Stimulated activated CD8-positive, alpha-beta memory T cell treated with anti-CD3 and anti-CD28 coated beads, Interleukin-15, amount 100 ng/mL, for 1 hour (primary cell): ENCODE measurements at regions not wholly inside any gene's neighbourhood (a gene's known extent, or its start where the extent isn't known, plus 50 kb on each side); places are given as distances from the start of the nearest gene placed in this dataset.

Experiments used
- DNase-seq: peaks from one replicate; pipeline ENCODE4 v3.0.0-alpha.2; 2020; ENCODE audit warnings: low read depth

GRCh38 chr19:30701178-30701577 is 329.0 kb downstream of the ZNF536 start:
- DNase-seq = no peak

- DNase-seq = no peak
Observed at GRCh38 chr19:30699871-30700280, 327.7 kb downstream of the ZNF536 start.

GRCh38 chr19:30696514-30696913 is 324.3 kb downstream of the ZNF536 start:
- no peak for DNase-seq

GRCh38 chr19:30695171-30695875 is 323.1 kb downstream of the ZNF536 start:
- no peak for DNase-seq

- DNase-seq = no peak
Observed at GRCh38 chr19:30694156-30694755, 322.1 kb downstream of the ZNF536 start.

GRCh38 chr19:30692879-30693503 is 320.8 kb downstream of the ZNF536 start:
- DNase-seq = no peak

GRCh38 chr19:30692181-30692811 is 320.1 kb downstream of the ZNF536 start:
- no peak for DNase-seq

- DNase-seq = no peak
Observed at GRCh38 chr19:30691819-30692166, 319.6 kb downstream of the ZNF536 start.

- no peak for DNase-seq
Observed at GRCh38 chr19:30690935-30691818, 319.0 kb downstream of the ZNF536 start.

GRCh38 chr19:30690525-30690924 is 318.3 kb downstream of the ZNF536 start:
- no peak for DNase-seq

- DNase-seq = no peak
Observed at GRCh38 chr19:30689474-30689873, 317.3 kb downstream of the ZNF536 start.

- DNase-seq = no peak
Observed at GRCh38 chr19:30688696-30689095, 316.5 kb downstream of the ZNF536 start.

GRCh38 chr19:30686826-30687566 is 314.8 kb downstream of the ZNF536 start:
- no peak for DNase-seq

- DNase-seq = no peak
Observed at GRCh38 chr19:30686176-30686820, 314.1 kb downstream of the ZNF536 start.

GRCh38 chr19:30685426-30686000 is 313.3 kb downstream of the ZNF536 start:
- no peak for DNase-seq

GRCh38 chr19:30684613-30685012 is 312.4 kb downstream of the ZNF536 start:
- no peak for DNase-seq

GRCh38 chr19:30682999-30683536 is 310.9 kb downstream of the ZNF536 start:
- DNase-seq = peak; percentile 15

- no peak for DNase-seq
Observed at GRCh38 chr19:30682146-30682998, 310.2 kb downstream of the ZNF536 start.
